SJCRH30 (cell line): ENCODE measurements at regions not wholly inside any gene's neighbourhood (a gene's known extent, or its start where the extent isn't known, plus 50 kb on each side); places are given as distances from the start of the nearest gene placed in this dataset.

Experiments used
- DNase-seq, 2 experiments: peaks; one replicate each; pipeline ENCODE4 v3.0.0-alpha.2; 2015 to 2020
- H3K27ac ChIP-seq: fragments of 250-450 bp; sonication (Bioruptor Pico); 2 replicates; pipeline ENCODE4 v1.5.1; 2020; ENCODE audit warnings: mild to moderate bottlenecking, moderate library complexity
- H3K27me3 ChIP-seq: fragments of 250-450 bp; sonication (Bioruptor Pico); 2 replicates; pipeline ENCODE4 v1.5.1; 2020; ENCODE audit warnings: mild to moderate bottlenecking, moderate library complexity
- H3K36me3 ChIP-seq: fragments of 250-450 bp; sonication (Bioruptor Pico); 2 replicates; pipeline ENCODE4 v1.5.1; 2020; ENCODE audit warnings: mild to moderate bottlenecking, moderate library complexity
- H3K4me1 ChIP-seq: fragments of 250-450 bp; sonication (Bioruptor Pico); 2 replicates; pipeline ENCODE4 v1.5.1; 2020; ENCODE audit warnings: mild to moderate bottlenecking, moderate library complexity
- H3K4me3 ChIP-seq: fragments of 250-450 bp; sonication (Bioruptor Pico); 2 replicates; pipeline ENCODE4 v1.5.1; 2020; ENCODE audit warnings: mild to moderate bottlenecking, moderate library complexity
- H3K9me3 ChIP-seq: fragments of 250-450 bp; sonication (Bioruptor Pico); replicated peaks from 2 replicates; pipeline ENCODE4 v1.5.1; 2020; ENCODE audit warnings: mild to moderate bottlenecking, moderate library complexity

GRCh38 chr1:116219651-116220434, 108.6 kb downstream of the MAB21L3 start:
- H3K27me3 ChIP-seq, result 0 out of 2 replicates have a peak, but pooled peaks cover 3% of the 10 kb centered on the region
- H3K36me3 ChIP-seq, result no peaks in the 10 kb centered on the region
- no peaks in the 10 kb centered on the region for H3K9me3 ChIP-seq
- H3K4me1 ChIP-seq, result no peaks in the 10 kb centered on the region
- H3K4me3 ChIP-seq, result no peak overlapping the region
- no peak for DNase-seq
- H3K27ac ChIP-seq, result no peak overlapping the region

DNA sequence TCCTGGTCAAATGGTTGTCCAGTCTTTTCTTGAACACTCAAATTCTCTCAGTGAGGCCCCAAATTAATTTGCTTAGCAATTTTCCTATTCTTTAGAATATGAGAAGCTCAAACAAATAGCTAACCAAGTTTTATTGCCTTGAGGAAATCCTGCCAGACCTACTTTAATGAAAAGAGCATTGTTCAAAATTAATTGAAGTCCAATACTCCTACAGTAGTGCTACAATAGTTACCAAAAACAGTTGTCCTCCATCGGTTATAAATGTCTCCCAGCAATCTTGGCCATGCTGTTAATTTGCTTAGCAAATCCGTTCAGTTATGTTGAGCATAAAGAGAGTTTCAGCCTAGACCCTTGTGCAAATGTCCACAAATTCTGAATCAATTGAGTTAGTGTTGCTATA, 112.9 kb downstream of the MAB21L3 start:
- no peak for DNase-seq
- H3K27ac ChIP-seq, result no peak overlapping the region
- H3K36me3 ChIP-seq, result no peaks in the 10 kb centered on the region
- H3K4me3 ChIP-seq, result no peak overlapping the region
- H3K4me1 ChIP-seq, result no peaks in the 10 kb centered on the region
- no peaks in the 10 kb centered on the region for H3K9me3 ChIP-seq
- H3K27me3 ChIP-seq, result 0 out of 2 replicates have a peak, but pooled peaks cover 3% of the 10 kb centered on the region

DNA sequence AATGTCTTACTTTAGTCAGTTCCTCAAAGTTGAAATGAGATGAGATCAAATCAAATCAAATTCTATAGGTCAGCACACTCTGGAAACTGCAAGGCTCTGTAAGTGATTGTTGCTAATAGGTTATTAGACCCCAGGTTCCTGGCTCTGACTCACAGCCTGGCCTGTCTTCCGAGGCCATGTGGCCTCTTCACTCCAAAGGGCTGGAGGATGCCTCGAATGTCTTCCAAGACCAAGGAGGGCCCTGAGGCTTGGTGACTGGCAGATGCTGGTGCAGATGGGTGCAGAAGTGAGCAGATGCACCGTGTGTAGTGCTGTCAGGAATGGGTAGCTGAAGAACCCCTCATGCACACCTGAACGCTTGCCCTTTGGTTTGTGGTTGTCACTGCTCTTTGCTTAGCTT, 113.4 kb downstream of the MAB21L3 start:
- Histone ChIP-seq H3K27me3 (0 out of 2 replicates have a peak, but pooled peaks cover 3% of the 10 kb centered on the region), H3K27ac (no peak overlapping the region), H3K4me1 (no peaks in the 10 kb centered on the region), H3K9me3 (no peaks in the 10 kb centered on the region), H3K4me3 (no peak overlapping the region), H3K36me3 (no peaks in the 10 kb centered on the region)
- DNase-seq, result no peak

- Histone ChIP-seq H3K4me1 (no peaks in the 10 kb centered on the region), H3K27ac (no peak overlapping the region), H3K9me3 (no peaks in the 10 kb centered on the region), H3K27me3 (no peaks in the 10 kb centered on the region), H3K4me3 (no peak overlapping the region), H3K36me3 (no peaks in the 10 kb centered on the region)
- no peak for DNase-seq
These were observed 114.8 kb downstream of the MAB21L3 start for GRCh38 chr1:116226017-116226416.

- no peaks in the 10 kb centered on the region for H3K27me3 ChIP-seq
- H3K4me3 ChIP-seq, result no peak overlapping the region
- no peak for DNase-seq
- no peaks in the 10 kb centered on the region for H3K4me1 ChIP-seq
- no peaks in the 10 kb centered on the region for H3K9me3 ChIP-seq
- no peaks in the 10 kb centered on the region for H3K36me3 ChIP-seq
- H3K27ac ChIP-seq, result no peak overlapping the region
These were observed 117.3 kb downstream of the MAB21L3 start for GRCh38 chr1:116228511-116228910.

DNA sequence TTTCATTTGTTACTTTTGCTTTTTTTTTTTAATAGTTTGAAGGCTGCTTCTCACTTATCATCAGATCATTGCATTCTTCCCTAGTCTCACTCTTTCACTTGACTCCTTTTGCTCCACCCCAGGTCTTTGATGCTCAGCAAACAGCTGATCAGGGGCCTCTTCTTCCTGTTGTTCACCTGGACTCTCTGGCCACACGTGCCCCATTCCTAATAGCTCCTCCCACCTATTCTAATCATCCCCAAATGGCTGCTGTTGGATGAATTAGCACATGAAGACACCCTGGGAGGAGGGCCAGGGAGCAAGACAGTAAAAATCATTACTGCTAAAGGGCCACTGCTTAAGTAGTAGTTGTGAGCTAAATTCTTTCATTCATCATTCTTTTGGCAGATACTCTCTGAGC, 119.5 kb downstream of the MAB21L3 start:
- H3K4me1 ChIP-seq, result no peaks in the 10 kb centered on the region
- H3K27ac ChIP-seq, result no peak overlapping the region
- no peaks in the 10 kb centered on the region for H3K9me3 ChIP-seq
- no peaks in the 10 kb centered on the region for H3K36me3 ChIP-seq
- no peaks in the 10 kb centered on the region for H3K27me3 ChIP-seq
- H3K4me3 ChIP-seq, result no peak overlapping the region
- DNase-seq, result no peak

- 0 out of 2 replicates have a peak, but pooled peaks cover 3% of the 10 kb centered on the region for H3K27me3 ChIP-seq
- H3K27ac ChIP-seq, result no peak overlapping the region
- no peak for DNase-seq
- H3K4me3 ChIP-seq, result no peak overlapping the region
- H3K9me3 ChIP-seq, result no peaks in the 10 kb centered on the region
- H3K4me1 ChIP-seq, result no peaks in the 10 kb centered on the region
- H3K36me3 ChIP-seq, result no peaks in the 10 kb centered on the region
These were observed 120.6 kb downstream of the MAB21L3 start for GRCh38 chr1:116231752-116232151.

GRCh38 chr1:116232989-116233514, 121.9 kb downstream of the MAB21L3 start:
- H3K36me3 ChIP-seq, result no peaks in the 10 kb centered on the region
- H3K27ac ChIP-seq, result no peak overlapping the region
- H3K4me3 ChIP-seq, result no peak overlapping the region
- H3K9me3 ChIP-seq, result no peaks in the 10 kb centered on the region
- DNase-seq, result peak; percentile 22 to 56
- H3K4me1 ChIP-seq, result no peaks in the 10 kb centered on the region
- H3K27me3 ChIP-seq, result 0 out of 2 replicates have a peak, but pooled peaks cover 3% of the 10 kb centered on the region

- no peak overlapping the region for H3K27ac ChIP-seq
- H3K4me3 ChIP-seq, result no peak overlapping the region
- no peak for DNase-seq
- H3K36me3 ChIP-seq, result no peaks in the 10 kb centered on the region
- H3K27me3 ChIP-seq, result peaks cover 6% of the 10 kb centered on the region; the same call in 1 of the 2 replicates
- no peaks in the 10 kb centered on the region for H3K9me3 ChIP-seq
- H3K4me1 ChIP-seq, result no peaks in the 10 kb centered on the region
These were observed 123.2 kb downstream of the MAB21L3 start for GRCh38 chr1:116234429-116234828.

DNA sequence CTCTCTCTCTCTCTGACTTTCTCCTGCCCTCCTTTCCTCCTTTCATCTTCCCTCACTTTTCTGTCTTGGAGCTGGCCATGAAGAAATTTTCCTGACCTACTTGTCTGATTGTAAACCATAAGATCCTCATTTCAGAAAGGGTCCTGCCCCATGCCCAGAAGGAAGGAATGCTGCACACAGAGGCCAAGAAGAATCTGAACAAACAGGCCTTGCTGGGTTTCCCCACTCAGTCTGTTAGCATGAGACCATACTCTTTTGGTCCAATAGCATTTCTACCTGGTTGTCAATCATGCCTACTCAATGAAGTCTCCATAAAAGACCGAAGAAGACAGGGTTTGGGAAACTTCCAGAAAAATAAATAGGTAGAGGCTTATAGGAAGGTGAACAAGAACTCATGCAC, 128.7 kb downstream of the MAB21L3 start:
- H3K27me3 ChIP-seq, result peaks cover 6% of the 10 kb centered on the region; the same call in 1 of the 2 replicates
- DNase-seq, result no peak

GRCh38 chr1:116242741-116243140, 130.3 kb upstream of the ATP1A1 start:
- no peak overlapping the region for H3K27ac ChIP-seq
- H3K36me3 ChIP-seq, result no peaks in the 10 kb centered on the region
- H3K27me3 ChIP-seq, result peaks cover 4% of the 10 kb centered on the region; the same call in 1 of the 2 replicates

More for the DNA sequence above, 128.7 kb downstream of the MAB21L3 start:
- Histone ChIP-seq H3K4me1 (no peaks in the 10 kb centered on the region), H3K4me3 (no peak overlapping the region), H3K9me3 (no peaks in the 10 kb centered on the region), H3K36me3 (no peaks in the 10 kb centered on the region), H3K27ac (no peak overlapping the region)

GRCh38 chr1:116243333-116244054, 129.6 kb upstream of the ATP1A1 start:
- Histone ChIP-seq H3K4me1 (no peaks in the 10 kb centered on the region), H3K36me3 (no peaks in the 10 kb centered on the region), H3K27ac (no peak overlapping the region), H3K4me3 (no peak overlapping the region), H3K27me3 (peaks cover 4% of the 10 kb centered on the region; the same call in 1 of the 2 replicates), H3K9me3 (no peaks in the 10 kb centered on the region)
- DNase-seq, result no peak

More at GRCh38 chr1:116242741-116243140, 130.3 kb upstream of the ATP1A1 start:
- no peak for DNase-seq
- Histone ChIP-seq H3K9me3 (no peaks in the 10 kb centered on the region), H3K4me1 (no peaks in the 10 kb centered on the region), H3K4me3 (no peak overlapping the region)

- Histone ChIP-seq H3K36me3 (no peaks in the 10 kb centered on the region), H3K4me1 (no peaks in the 10 kb centered on the region), H3K27me3 (no peaks in the 10 kb centered on the region), H3K4me3 (no peak overlapping the region), H3K27ac (no peak overlapping the region), H3K9me3 (no peaks in the 10 kb centered on the region)
- peak in 1 of 2 experiments; percentile 37 for DNase-seq
These were observed 126.9 kb upstream of the ATP1A1 start for GRCh38 chr1:116246174-116246573.

- no peak for DNase-seq
- Histone ChIP-seq H3K4me3 (no peak overlapping the region), H3K9me3 (0 out of 2 replicates have a peak, but pooled peaks cover 3% of the 10 kb centered on the region), H3K4me1 (peaks cover 42% of the 10 kb centered on the region), H3K27ac (no peak overlapping the region), H3K36me3 (no peaks in the 10 kb centered on the region), H3K27me3 (no peaks in the 10 kb centered on the region)
These were observed 120.8 kb upstream of the ATP1A1 start for GRCh38 chr1:116252271-116252670.

DNA sequence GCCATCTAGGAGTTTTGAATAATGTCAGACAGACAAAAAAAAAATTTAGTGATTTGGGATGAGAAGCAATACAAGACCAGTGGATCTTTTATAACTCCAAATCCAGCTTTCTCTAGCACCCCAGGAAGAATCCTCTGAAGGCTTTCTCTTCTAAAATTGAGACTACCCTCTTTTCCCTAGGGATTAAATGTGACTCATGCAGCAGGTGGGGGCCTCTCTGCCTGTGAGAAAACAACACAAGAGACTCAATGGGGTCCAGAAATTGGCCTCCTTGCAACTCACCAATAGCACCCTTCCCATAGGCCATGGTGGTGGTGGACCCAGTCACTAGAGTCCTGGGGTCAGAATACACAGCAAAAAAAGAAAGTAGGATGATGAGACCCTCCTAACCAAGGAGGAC, 120.3 kb upstream of the ATP1A1 start:
- H3K9me3 ChIP-seq, result 0 out of 2 replicates have a peak, but pooled peaks cover 3% of the 10 kb centered on the region
- H3K36me3 ChIP-seq, result no peaks in the 10 kb centered on the region
- no peaks in the 10 kb centered on the region for H3K27me3 ChIP-seq
- H3K4me3 ChIP-seq, result no peak overlapping the region
- H3K4me1 ChIP-seq, result peaks cover 44% of the 10 kb centered on the region
- H3K27ac ChIP-seq, result no peak overlapping the region
- DNase-seq, result peak; percentile 30 to 63
